HG03521 (cell line): ENCODE measurements at regions not wholly inside any gene's neighbourhood (a gene's known extent, or its start where the extent isn't known, plus 50 kb on each side); places are given as distances from the start of the nearest gene placed in this dataset.

ENCODE experiments used
- ATAC-seq: cut with Tn5 transposase; IDR thresholded peaks from one replicate; pipeline ENCODE4 v1.9.1; 2021; ENCODE audit warnings: mild to moderate bottlenecking, moderate library complexity; ENCODE audit not compliant: unreplicated experiment

DNA sequence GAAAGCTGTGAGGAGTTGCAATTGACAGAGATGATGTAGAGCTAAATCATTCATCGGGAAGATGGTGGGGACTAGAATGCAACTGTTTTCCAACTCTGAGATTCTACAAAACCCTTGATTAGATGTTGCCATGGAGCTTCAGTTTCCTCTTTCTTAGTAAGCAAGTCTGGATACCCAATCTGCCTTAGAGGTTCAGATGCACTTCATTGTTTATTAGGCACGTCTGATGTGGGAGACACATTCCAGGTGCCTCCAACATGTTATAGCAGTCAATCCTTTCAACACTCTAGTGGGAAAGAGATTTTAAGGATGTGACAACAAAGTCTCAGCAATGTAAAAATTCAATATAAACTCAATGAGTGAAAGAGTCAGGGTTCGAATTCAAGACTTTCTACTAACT is 291.3 kb upstream of the PHYHIPL start:
- no peak for ATAC-seq

DNA sequence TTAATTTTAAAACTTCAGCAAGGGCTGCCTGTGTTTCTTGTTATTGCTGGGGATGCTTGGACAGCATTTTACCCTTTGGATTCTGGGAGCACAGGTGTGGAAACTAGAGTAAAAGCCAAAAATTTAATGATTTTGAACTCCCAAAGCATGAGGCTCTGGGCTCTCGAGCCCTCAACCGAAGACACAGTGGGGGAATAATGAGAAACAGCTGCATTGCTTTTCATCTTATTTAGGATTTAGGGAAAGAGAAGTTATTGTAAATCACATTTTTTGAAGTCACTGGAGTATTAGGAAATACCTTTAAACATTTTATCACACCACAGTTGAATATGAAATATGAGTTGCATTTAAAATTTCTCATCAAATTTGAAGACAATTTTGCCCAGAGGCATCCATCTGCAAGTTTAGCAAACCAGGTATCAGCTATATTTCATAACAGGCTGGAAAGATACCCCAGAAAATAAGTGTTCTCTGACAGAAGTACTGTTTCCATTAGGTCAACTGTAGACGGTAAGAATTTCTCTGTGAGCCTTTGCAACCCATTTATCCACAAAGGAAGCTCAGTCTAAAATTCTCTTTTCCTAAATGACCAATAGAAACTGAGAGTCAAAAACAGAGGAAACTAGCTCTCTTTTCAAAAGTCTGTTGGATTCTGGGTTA is 290.6 kb upstream of the PHYHIPL start:
- ATAC-seq, result no peak

DNA sequence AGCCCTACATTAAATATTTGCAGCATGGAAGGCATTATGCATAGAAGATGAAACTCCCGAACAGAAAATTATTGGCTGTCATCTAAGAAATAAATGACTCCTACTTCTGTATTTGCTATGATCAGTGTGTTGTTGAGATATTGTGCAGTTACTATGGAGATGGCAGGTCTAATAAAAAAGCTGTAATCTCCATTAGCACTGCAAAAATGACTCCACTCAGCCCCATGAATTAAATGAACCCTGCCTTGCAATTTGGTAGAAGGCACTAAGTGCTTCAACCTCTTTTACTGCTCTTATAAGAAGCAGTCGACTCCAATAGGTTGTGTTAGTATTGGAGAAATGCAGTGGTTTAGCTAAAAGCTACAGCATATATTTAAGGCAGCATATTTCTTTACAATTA is 290.0 kb upstream of the PHYHIPL start:
- no peak for ATAC-seq

DNA sequence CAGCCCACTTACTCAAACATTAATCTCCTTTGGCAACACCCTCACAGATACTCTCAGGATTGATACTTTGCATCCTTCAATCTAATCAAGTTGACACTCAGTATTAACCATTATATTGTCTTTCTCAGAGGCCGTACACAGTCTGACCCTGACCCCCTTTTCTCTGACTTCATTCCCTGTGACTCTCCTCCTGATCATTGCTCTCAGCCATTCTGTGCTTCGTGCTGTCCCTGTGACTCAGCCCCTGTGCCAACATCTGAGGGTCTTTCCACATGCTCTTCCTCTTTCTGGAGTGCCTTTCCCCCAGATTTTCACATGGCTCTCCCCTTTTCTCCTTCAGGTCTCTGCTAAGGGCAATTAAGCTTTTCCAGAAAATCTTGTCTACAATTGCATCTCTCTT is 289.0 kb upstream of the PHYHIPL start:
- ATAC-seq, result no peak

DNA sequence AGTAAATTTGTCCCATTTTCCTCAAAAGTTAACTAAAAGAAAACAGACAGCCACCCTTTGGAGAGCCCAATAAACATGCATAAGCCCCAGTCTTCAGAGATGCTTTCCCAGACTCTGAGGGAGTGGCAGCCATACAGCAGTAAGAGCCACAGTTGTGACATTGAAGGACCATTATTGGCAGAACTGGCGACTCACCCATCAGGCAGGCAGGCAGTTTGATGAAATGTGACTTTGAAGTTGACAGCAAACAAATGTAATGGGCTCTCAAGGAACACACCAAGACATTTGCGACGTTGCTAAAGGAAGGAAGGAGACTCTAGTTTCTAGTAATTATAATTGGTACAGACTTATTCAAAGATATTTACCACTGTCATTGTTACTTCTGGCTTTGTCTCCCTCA is 287.5 kb upstream of the PHYHIPL start:
- no peak for ATAC-seq

DNA sequence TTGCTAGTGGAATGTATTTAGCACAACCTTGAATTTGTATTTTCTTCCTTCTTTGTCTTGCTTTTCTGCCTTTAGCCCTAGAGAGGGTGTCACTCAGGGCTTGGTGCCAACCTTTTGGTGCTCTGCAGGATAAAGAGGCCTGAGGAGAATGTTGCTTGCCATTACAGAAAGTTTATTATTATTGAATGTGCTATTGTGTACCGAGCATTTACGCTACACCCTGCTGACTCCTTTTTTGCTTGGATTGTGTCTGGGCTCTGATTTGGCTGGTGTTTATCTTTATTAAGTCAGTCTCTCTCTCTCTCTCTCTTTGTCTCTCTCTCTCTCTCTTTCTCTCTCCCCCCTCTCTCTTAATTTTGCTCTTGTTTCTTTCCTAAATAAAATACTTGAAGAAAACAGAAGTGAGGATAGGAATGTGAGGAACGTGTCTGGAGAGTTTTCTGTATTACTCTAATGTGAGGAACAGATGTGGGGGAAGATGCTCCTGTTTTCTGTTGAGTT is 284.4 kb upstream of the PHYHIPL start:
- no peak for ATAC-seq

DNA sequence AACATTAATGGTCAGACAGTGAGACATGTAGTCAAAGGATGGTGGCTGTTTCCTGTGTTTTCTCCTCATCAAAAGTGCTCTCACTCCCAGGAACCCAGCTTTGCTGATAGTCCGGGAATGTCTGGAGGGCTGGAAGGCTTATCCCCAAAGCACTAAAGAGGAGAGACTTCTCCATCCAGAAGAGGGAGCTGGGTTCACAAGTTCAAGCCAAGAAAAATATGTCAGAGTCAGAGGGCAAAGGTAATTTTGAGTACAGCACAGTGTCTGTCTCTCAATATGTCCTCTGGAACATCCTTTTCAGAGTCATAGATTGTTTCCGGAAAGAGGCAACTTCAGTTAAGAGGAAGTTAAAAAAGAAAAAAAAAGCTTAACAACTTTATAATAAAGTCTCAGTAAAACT is 281.5 kb upstream of the PHYHIPL start:
- ATAC-seq, result no peak

DNA sequence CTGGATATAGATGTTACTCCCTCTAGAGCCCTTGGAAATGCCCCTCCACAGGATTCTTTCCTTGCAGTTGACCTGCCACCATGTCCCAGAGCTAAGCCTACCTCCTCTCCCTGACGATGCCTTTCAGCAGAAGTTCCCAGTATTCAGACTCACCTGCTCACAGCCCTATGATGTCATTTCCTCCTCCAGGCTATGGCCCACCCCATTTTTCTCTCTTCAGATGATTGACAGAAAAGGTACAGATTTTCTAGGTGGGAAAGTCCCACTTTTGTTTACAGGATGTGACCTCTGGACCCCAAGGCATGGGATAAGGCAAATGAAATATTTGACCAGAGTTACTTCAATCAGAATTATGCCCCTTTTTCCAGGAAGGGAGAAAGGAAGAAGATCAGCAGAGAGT is 280.2 kb upstream of the PHYHIPL start:
- no peak for ATAC-seq

DNA sequence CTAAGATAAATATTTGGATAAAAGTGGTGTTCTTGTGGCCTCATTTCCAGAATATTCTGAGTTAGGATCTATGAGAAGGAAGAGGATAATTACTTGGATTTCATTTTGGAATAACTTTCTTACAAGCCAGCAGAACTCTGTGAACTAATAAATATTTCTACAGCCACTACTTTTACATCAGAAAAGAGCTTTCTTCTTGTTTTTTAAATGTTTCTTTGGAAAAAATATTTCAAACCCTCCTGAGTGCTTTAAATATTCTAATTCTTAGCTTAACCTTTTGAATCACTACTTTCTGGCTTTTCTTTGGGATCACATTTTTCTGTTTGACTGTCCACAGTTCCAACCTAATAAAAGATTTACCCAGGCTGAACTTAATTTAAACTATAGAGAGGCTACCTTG is 279.2 kb upstream of the PHYHIPL start:
- ATAC-seq, result no peak

DNA sequence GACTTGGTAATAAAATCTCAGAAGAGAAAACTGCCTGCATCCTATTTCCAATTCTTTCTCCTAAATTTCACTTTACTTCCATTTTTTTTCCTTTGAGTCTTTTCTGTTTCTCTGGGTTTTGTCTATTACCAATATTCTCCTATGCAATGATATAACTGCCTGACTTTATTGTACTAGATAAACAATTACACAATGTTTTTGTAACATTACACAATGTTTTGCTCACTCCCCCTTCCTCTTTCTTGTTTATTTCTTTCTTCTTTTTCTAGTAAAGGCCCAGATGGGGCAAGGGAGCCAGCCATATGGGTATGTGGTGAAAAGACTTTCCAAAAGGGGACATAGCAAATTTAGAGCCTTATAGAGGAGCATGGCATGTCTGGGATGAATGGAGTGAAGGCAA is 278.7 kb upstream of the PHYHIPL start:
- no peak for ATAC-seq

DNA sequence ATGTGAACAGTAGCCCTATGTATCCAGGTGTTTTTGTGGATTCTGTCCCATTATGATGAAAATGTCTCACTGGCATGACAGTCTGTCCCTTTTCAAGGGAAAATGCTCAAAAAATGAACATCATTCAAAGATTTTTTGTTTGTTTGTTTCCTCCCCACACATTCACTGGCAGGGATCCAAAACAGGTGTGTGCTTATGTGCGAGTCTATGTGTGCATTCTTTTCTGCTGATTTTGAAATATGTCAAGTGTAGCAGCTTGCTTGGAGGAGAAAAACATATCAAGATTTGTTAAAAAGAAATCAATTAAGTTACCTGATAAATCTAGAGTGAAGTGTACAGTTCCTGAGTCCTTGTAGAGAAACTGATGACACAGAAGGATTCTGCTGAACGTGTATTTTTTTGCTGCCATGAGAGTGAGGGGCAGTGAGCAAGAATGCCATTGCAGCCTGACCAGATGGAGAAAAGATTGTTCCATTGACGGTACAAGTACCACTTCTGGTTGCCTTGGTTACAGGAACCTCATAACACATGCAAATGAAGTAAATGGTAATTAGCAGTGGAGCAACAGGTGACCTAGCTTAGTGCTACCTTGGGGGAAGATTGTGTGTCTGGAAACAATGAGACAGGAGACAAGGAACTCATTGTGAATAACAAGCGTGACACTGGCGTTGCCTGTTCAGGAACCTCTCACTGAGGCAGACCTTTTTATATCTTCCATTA is 277.4 kb upstream of the PHYHIPL start:
- ATAC-seq, result no peak

DNA sequence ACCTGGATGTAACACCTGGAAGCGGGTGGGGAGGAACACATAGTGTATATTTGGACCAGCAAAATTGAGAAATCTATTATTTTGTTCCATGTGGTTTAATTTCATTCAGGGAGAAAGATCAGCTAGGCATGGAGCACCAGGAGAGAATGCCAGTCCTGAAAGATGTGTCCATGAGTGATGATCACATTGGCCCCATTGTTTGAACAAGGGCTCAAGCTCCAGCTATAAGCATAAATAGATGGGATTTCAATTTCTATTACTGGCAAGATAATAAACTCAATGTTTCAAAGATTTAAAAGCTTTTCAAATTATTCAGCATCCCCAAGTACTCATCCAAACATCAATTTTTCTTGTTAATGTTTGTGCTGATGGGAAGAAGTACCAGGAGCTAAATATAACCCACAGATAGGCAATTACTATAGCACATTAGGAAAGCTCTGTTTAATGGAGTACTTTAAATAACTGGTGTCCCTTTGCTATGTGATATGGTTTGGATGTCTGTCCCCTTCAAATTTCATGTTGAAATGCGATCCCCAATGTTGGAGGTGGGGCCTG is 275.3 kb upstream of the PHYHIPL start:
- no peak for ATAC-seq

DNA sequence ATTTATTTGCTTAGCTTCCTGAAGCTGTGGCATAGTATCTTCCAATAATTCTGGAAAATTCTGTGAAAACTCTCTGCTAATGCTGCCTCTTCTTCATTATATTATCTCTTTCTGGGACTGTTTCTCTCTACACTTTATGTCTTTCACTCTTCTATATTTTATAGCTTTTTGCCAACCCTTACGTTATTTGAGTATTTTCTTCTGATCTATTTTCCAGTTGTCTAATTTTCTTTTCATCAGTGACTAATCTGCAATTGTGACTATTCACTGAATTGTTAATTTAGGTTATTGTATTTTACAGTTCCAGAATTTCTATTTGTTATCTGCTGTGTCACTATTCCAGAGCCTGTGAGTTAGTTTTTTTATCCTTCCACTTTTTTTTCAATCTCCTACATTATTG is 273.4 kb upstream of the PHYHIPL start:
- no peak for ATAC-seq

DNA sequence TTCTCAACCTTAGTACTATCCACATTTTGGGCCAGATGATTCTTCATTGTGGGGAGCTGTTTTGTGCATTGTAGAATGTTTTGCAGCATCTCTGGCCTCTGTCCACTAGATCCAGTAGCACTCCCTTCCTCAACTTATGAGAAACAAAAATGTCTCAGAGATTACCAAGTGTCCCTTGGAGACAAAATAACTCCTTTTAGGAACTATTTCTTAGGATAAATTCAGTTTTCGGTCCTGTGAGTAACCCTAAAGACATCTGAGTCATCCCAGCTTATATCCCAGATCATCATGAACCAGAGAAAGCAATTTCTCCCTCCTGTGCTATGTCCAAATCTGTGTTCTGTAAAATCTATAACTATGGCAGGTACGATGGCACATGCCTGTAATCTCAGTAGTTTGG is 266.6 kb upstream of the PHYHIPL start:
- ATAC-seq, result no peak

DNA sequence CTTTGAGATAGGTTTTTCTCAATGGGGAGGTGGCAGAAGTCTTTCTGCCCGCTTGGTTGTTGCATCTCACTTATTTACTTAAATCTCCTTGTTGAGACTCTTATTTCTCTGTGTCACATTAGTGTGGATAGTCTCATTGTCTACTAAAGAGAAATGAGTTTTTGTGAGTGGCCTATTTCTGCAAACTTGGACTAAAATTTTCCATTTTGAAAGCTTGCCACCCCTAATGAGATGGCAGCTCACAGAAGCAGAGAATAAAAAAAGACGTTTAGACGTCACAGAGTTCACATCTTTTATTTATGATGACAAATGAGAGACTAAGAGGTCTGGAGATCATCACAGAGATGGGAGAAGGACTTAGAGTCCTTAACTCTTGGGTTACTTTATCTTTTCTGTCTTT is 262.7 kb upstream of the PHYHIPL start:
- no peak for ATAC-seq

DNA sequence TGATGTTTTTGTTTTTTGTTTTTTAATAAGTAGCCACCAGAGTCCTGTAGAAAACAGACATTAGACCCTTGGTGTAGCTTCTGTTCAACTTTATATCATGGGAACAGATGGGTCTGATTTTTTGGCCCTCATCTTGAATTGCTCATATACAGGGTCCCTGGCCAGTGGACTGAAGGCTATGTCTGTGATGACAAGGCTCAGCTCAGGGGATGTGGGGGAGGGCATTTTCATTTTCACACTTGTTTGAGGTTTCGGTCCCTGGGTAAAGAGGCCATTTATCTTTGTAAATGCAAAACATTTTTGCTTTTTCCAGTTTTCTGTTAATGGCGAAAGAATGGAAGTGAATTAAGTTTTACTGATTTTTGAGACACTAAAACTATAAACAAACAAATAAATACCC is 257.6 kb upstream of the PHYHIPL start:
- ATAC-seq, result no peak

DNA sequence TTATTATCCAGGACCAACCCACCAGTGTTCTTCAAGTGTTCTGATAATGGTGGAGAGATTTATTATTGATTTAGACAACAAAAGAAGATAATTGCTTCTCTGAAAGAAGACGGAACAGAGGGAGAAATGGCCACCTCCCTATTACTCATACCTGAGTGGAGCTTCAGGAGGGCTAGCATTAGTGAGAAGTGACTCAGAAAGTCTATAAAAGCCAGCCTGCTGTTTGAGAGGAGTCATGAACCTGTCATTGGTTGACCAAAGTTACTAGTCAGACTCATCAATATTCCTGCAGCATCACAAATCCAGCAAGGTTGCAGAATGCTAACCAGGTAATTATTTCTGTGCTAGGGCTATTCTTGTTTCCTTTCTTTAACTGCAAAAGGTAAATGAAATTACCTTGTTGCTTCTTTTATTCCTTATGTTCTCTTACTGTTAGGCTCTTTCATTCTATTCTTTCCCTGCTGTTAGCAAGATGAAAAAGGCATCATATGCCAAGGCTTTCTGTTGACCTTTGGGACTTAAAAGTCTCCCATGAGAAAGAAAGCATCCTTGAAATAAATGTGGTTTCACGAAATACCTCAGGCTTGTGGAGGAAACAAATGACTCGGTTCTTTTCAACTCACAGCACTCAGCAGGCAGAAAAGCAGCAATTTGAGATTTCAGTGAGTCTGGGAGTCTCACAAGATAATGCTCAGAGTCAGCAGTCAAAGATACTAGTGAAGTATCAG is 256.4 kb upstream of the PHYHIPL start:
- no peak for ATAC-seq

DNA sequence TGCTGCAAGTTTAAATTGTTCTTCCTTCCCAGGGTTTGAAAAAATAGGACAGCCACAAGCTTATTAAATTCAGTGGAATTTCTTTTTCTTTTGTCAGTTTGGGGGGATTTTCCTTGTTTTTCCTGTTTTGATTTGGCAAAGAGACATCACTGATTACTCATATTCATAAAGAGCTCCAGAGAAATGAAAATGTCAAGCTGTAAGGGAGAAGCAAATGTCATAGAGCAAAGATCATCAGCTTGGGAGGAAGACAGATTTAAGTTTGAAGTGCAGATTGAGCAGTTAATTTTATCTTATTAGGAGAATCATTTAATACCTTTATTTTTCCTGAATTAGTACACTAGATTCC is 255.8 kb upstream of the PHYHIPL start:
- ATAC-seq, result no peak

DNA sequence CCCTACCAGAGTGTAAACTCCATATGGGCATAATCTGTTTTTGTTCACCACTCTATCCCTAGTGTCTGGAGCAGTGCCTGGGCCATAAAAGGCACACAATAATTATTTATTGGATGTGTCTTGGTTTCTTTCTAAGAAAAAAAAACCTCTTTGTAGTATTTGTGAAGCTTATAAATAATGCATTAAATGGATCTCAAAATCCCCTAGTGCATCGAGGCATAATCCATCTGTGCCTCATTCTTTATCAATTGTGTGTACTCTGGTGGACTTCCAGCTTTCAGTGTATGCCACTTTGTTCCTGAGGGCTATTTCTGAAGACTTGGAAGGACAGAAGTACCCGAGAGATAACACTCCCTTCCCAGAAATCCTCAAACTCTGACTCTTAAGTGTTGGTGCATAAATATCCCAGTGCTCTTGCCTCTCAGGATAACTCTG is 255.0 kb upstream of the PHYHIPL start:
- ATAC-seq, result no peak

DNA sequence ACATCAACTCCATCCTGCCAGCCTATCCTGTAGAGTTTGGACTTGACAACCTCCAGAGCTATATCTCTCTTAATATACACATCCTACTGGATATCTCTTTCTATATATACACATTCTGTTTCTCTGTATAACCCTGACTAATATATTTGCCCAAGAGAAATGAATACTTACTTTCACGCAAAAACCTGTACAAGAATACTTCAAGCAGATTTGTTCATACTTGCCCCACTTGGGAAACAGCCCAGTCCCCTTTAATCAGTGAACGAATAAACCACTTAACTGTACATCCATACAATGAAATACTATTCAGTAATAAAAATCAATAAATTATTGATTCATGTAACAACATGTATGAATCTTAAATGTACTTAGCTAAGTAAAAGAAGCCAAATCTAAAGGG is 251.1 kb upstream of the PHYHIPL start:
- ATAC-seq, result no peak

DNA sequence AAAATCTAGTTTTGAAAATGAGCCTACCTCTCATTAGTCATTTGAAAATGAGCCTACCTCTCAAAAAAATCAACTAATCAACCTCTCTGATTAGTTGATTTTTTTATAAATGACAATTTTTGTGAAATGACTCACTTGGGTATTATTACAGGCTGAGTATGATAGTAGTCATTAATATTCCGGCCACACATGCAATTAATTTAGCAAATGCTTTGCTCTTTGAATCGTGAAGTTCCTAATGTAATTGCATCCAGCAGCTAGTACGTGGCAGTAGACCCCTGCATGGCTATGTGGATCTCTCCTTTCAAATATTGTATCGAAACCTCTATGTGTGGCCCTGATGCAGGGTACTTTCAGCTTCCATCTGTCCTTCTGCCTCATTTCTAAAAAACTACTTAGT is 245.9 kb upstream of the PHYHIPL start:
- ATAC-seq, result no peak

DNA sequence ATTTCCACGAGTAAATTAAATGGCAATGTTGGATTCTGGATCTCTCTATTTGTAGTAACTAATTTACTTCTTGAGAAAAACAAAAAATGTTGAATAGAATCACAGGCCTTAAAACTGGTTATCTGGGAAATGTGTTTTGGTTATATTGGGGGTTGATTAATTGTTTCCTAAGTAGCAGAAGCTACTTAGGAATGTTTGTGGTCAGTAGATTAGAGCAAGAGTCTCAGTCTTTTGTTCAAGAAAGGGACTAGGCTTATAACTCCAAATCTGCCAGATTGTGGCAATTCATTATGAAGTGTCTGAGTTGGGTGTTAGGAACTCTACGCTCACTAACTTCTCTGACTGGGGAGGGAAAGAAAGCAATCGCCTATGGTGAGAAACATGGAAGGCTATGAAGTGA is 244.3 kb upstream of the PHYHIPL start:
- no peak for ATAC-seq
